NCI-H1105 treated with DMSO at 0.1 percent for 48 hours (cell line): ENCODE measurements at regions not wholly inside any gene's neighbourhood (a gene's known extent, or its start where the extent isn't known, plus 50 kb on each side); places are given as distances from the start of the nearest gene placed in this dataset.

Source experiments
- DNase-seq: peaks from one replicate; lab custom pipeline; 2025; lab: John Stamatoyannopoulos, UW

DNA sequence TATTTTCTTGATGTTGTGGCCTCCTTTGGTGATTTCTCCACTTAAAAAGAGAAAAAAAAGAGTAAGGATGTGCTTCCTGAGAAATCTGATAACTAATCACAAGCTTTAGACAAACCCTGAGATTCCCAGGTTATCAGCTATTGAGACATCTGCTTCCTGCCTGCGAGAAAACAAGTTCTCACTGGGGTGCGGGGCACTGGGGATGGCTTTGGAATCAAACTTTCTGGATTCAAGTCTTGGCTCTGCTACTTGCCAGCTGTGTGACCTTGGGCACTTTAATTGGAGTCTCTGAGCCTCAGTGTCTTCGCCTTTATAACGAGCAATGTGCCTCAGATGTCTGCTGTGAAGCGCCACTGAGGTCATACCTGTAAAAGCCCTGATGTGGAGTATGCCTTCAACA lies 152.5 kb upstream of the NAV2 start:
- DNase-seq = no peak

DNA sequence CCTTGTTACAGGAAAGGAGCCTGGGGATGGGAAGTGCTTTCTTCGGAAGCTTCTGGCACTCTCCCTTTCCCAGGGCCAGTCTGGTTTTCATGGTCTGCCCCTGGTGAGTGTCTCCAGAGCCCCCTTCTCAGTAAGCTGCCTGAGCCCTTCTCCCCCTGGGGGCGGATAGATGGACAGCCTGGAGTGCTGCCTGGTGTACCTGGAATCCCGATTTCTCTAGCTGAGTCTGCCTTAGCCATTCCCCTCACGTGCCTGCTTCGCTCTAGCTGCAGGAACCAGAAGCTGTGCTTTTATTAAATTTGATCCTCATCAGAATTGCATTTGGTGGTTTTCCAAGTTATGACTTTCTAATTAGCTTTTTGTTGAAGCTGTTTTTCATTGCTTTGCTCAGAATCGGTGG lies 152.9 kb upstream of the NAV2 start:
- DNase-seq = no peak

DNA sequence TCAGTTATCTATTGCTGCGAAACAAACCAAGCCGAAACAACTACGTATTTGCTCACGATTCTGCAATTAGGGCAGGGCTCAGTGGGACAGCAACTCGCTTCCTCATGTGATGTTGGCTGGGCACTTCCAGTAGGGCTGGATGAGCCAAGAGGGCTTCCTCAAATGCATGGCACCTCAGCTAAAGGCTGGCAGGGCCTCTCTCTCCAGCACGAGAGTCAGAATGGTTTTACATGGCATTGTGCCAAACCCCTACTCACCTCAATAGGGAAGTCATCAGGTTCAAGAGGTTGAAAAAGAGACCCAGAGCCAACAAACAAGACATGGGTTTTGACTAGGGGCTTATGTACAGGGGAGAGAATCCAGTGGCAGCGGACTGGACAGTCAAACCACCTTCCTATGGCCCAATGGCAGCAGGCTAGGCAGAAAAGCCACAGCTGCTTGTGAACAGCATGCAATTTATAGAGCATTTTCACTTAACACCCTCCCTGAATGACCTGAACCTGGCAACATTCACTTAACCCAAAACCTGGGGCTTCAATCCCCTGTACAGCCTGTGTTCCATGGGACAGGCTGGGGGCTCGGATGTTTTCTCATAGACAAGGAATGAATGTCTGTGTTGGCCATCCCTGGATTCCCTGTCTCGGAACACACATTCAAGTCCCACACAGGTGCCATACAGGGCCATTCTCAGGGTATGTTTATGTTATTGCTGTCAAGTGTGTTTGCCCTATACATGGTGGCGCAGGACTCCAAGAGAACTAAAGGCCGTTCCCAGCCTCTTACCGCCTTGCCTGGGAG lies 154.2 kb upstream of the NAV2 start:
- peak; percentile 85 for DNase-seq

DNA sequence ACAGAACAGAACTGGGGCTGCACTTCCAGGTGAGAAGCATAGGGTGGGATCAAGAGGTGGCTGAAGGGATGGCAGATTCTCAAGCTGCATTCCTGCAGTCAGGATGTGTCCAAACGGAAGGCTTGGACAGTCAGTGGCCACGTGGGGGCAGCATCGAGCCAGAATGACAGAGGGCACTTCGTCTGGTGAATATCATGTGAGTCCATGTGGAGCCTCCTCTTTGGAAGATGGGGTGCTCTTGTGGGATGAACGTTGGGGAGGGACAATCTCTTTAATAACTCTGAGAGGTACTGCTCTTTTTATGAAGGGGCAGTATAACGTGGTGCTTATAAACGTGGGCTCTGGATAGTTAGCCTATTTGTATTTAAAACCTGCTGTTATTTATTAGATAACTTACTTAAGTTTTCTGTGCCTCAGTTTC lies 154.9 kb upstream of the NAV2 start:
- peak; percentile 56 for DNase-seq

DNA sequence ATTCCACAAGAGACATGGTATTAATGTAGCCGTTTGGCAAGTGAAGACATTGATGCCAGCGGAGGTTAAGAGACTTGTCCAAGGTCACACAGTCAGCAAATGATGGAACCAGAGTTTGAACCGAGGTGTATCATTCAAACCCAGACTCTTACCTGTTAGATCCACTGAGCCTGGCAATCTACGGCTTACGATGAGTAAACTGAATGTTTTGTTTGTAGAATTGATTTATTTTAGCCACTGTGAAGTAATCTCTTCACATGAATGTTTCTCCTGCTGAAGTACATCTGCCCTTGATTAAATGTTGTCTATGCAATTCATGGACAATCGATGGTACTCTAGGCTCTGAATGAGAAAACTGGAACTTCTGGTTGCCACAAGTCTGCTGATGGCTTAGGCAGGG lies 155.5 kb upstream of the NAV2 start:
- DNase-seq = no peak

DNA sequence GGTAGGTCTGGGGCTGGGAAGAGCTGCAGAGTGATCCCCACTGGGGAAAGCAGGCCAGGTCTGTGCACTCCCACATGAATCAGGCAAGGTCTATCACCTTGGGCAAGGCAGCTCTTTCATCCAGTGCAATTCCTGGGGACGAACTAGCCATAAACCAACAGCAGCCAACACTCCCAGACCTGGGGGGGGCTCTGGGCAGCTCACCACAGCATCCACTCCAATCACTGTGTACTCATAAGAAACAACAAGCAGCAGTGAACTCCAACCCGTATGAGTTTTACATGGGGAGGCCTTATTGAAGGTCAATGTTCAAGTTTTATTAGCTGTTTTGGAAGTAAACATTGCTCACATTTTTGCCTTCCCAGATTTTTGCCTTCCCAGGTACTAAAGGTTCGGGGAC lies 157.4 kb upstream of the NAV2 start:
- DNase-seq = no peak

DNA sequence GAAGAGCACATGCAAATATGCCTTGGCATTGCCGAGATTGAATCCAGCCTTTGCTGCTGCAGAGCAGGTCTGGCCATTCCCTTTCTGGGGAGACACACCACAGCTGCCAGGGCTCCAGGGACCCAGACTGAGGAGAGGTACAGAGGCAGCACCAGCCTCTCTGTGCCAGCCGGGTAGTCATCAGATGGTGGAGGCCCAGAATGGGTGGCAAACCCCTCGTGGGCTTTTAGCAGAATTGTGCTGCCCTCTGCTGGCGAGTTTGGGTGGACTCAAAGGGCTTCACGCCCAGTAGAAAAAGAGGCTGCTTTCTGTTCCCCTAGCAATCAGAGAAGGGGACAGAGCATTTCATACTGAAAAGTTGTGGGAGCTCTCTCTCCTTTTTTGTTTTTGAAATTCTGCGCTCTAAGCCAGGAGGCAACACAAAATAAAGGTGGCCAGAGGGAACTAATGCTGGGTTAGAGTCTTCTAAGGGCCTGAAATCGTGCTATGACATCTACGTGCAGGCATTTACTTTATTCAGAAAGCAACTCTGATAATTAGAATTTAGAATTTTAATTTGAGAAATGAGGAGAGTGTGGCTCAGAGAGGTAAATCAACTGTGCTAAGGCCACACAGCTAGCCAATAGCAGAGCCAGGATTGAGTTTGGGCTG lies 158.8 kb upstream of the NAV2 start:
- DNase-seq = peak; percentile 57

DNA sequence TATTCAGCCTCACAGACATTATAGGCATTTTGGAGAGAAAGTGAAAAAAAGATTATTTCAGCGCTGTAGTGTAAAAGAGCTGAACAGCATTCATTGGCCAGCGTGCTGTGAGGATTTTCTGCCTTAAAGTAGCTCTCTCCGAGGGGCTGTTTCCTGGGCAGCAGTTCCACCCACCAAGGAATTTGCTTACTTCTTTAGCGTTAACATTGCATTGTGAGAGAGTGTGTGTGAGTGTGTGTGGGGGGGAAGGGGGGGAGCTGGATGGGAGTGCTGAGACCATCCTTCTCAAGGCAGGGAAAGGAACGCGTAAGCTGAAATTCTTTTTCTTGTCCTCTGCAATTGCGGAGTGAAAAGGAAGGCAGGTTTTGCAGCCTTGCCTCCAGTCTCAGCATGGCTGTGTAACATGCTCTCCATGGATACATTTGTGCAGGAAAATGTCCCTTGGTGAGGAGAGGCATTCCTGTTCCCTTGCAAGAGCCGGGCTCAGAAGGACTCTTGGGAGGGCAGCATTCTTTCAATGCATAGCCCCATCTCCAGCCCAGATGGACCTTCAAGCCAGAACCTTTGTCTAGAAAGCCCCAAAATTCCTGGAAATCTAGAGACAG lies 159.9 kb upstream of the NAV2 start:
- no peak for DNase-seq

DNA sequence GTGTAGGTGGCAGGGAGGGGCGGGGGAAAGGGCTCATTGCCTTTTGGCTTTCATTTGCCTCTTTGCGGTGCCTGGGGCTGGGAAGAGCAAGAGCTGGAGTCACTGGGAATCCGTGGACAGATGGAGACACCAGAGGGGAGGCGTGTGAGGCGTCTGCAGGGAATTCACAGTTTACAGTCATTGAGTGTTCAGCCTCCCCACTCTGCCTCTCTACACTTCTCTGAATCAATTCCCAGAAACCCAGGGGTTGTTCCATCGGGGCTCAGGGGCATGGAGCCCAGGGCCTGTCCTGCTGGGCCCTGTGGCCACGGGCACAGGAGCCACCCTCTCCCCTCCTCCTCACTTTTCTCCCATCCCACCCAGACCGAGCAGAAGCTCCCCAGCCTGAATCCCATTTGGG lies 160.5 kb upstream of the NAV2 start:
- no peak for DNase-seq

DNA sequence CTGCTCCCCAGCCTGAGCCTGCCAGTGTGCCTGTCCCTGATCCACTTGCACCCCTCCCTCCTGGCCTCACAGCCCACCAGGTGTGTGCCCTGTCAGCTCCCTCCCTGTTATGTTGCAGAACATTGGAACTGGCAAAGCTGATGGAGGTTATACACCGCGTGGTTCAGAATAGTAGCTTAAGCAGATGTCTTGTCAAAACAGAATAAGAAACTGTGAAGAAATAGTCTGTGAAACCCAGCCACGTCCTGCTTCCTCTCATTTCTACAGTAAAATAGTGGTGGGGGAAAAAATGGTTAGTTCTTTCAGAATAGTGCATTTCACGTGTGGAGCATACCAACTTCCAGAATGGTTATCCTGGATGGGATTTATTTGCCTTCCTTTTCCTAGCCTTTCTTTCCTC lies 161.2 kb upstream of the NAV2 start:
- DNase-seq = no peak

DNA sequence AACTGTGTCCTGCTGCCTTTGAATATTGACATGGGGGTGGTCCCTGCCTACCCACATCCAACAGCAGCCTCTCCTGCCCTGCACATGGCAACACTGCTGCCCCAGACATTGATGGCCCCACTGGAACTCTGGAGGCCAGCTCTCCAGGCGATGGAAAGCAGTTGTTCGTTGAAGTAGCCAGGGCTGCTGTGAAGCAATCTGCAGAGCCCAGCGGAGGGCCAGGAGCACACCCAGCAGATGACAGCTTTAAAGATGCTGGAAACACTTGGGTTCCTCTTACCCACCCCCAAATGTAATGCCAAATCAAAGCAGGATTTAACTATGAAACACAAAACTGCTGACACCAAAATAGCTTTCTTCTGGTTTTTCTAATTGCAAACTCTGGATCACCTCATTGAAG lies 165.6 kb upstream of the NAV2 start:
- no peak for DNase-seq

DNA sequence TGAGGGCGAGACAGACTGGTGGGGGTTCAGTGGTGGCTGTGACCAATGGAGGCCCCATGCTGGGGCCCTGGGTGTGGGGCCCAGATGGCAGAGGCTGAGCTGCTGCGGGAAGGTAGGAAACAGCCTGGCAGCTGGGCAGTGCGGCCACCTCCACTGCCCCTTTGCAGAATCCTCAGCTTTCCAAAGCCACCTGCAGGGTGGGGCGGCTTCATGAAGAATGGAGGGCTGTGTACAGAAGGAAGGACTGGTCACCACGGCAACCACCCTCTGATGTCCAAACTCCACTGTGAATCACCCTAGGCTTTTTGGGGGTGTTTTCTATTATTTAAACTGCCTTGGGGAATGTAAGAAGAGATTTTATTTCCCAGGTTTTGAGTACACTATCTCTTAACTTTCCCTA lies 166.3 kb upstream of the NAV2 start:
- no peak for DNase-seq

DNA sequence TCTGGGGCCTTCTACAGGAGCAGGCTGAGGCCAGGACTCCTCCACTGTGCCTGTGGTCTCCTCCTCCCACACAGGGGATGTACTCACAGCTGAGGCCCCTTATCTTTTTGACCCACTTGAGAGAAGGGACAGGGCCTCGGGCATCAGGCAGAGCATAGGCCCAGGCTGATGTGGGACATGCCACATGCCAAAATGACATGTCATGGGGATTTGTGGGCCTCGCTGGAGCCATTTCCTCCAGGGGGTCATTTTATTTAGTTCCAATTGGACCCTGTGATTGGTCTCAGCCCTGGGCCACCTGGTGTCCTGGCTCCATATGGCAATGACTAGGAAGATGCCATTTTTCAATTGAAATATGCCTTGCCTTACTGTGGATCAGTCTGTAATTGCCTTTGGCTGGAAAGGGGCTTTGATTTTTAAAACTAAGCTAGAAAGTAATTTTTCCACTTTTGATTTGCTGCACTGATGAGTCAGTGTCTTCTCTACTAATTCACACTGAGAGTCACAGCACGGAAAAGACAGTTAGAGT lies 171.1 kb upstream of the NAV2 start:
- no peak for DNase-seq

DNA sequence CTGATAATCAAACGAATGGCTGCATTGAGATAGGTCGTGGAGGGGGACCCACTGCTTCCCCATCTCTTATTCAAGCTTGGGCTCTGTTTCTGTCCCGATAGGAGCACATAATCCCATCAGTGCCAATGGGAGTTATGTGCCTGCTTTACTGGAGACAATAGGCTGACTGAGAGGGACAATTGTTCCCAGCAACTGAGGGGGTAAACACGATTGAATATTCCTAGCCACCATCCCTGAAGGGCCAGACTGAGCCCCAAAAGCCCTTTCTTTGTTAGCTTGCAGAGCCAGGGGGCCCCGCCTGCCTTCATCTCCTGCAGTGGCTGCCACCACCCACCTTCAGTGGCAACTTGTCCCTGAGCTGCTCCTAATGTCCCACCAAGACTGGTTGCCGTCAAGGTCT lies 172.8 kb upstream of the NAV2 start:
- no peak for DNase-seq

DNA sequence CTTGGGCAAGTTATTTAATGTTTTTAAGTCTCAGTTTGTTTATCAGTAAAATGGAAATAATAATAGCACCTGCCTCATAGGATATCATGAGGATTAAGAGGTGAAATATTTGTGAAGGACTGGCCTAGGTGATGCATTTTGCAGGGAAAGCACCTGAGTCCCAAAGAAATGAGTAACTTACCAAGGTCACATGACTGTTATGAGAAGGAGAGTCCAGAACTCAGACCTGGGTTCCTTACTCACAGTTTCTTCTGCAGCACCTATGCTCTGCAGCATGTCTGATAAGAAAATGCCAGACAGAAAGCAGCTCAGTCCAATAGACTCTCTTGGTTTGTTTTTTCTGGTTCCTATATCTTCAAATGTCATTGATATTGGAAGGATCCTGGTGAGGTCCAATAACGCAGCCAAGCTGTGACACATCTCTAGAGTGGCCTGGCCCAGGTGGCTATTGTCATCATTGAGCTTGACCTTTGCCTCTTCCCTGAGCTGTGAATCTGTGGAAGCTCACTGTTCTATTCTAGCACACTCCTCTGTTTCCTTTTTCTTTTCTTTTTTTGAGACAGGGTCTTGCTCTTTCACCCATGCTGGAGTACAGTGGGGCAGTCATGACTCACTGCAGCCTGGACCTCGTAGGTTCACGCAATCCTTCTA lies 174.7 kb upstream of the NAV2 start:
- no peak for DNase-seq

DNA sequence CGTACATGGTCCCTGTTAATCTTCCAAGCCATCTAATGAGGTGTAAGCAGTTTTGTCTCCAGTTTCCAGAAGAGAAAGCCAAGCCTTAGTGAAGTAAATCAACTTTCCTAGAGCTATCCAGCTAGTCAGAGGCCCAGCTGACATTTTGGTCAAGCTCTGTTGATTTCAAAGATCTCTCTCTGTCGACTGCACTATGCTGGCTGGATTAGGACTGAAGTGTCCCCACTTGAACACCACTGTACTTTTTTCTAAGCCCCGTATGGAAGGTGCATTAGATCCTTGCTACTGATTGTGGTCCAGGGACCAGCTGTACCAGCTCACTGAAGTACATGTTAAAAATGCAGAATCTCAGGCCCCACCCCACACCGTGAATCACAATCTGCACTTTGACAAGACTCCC lies 176.5 kb upstream of the NAV2 start:
- no peak for DNase-seq

DNA sequence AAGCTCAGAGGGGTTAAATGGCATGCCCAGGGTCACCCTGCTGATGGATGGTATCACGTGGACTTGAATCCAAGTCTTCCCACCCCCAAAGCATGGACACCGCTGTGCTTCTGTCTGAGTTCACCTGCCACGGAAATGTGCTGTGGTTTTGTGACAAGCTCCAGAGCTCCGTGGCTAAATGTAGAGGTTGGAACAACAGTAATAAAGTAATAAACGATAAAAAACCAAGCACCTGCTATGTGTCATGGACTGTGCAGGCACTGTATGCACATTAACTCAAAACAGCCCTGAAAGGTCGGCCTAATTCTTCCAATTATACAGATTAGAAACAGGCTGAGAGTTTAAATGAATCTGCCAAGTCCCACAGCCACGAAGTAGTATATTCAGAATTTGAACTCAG lies 182.1 kb upstream of the NAV2 start:
- no peak for DNase-seq

DNA sequence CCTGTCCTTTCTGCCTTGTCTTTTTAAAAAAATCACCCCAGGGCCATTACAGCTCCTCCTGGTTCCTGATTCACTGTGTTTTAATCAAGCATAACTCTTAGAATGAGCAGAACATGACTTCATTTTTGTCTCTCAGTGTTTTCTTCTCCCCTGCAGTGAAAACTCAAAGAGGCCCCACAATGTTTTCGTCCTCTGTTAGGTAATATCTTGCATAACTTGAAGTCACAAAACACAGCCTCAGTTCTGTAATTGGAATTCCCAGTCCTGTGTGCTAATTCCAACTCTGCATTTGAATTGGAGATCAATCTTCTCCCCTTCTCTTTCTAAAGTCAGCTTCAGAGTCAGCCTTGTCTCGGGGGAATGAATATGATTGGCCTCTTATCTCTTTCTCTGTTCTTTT lies 186.5 kb upstream of the NAV2 start:
- DNase-seq = no peak

DNA sequence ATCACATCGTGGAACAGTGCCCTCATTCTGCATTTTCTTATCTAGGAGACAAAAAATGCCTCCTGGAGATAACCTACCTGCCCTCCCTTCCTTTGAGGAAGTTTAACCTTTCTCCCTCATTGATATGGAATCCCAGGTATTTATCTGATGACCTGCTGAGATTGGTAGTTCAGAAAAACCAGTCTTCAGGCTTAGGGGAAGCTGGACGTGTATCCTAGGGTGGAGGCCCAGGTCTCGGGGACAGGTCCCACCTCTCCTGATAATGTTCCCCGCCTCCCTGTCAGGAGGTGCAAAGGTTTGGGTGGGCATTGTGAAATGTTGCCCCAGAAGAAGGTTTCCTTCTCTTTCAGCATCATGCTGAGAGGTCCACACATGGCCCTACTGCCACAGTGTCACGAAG lies 186.9 kb upstream of the NAV2 start:
- DNase-seq = no peak

DNA sequence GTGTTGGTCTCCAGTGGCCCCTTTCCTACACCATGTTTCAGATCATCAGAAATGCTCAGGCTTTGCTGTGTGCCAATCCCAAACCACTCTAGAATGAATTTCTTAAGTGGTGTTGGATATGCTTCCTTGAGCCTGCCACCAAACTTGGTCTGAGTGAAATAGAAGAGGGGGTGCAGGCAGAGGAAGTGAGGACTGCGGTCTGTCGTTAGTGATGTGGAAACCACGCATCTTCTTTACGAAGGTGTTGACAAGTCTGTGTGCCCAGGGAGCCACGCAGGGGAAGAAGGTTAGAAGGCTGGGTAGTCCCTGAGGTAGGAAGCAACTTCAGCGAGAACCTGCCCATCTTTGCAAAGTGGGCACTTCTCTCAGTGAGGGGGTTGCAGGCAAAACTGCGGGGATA lies 187.4 kb upstream of the NAV2 start:
- no peak for DNase-seq

DNA sequence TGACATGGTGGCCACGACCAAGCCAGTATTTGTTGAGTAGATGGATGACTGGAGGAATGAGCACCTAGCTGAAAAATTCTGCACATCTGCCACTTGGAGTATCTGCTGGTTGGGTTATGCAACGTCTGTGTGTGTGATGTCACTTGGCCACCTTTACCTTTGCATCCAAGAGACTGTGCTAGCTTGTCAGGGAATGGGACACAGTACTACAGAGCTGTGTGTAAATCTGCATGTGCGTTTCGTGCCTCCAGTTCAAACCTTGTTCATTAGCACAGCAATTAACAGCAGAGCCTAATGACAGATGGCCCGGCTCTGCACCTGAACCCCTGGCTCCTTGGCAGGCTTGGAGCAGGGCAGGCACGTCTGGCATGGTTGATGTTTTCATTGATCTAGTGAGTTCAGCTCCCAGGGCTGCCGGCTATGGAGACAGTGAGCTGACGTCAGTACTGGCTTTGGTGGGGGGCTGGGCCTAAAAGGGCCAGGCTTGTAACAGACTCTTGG lies 188.4 kb upstream of the NAV2 start:
- no peak for DNase-seq

DNA sequence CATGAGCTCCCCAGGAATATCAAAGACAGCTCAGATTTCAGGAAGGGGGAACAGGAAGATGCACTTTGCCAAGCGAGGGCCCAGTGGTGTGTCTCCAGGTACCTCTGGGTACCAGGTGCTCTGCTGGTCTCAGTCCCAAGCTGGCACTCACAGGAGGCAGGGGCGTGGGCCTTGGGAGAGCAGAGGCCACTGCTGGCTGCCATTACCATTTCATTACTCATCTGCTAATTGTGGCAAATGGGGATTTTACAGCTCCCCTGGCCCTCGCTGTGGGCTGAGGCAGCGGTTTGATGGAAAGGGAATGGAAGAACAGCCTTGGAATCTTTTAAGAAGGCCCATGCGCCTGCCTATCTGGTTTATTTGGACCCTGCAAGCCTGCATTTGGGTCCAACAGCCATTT lies 192.0 kb upstream of the NAV2 start:
- DNase-seq = no peak
